Stimulated activated CD8-positive, alpha-beta memory T cell treated with anti-CD3 and anti-CD28 coated beads, Interleukin-12 subunit alpha, Interleukin-12 subunit beta, amount 100 ng/mL, for 24 hours (primary cell): ENCODE measurements at regions not wholly inside any gene's neighbourhood (a gene's known extent, or its start where the extent isn't known, plus 50 kb on each side); places are given as distances from the start of the nearest gene placed in this dataset.
"Not testable (repeated sequence)": the region's sequence is repeated elsewhere in the genome, so short reads cannot be mapped to it uniquely, and the experiment has no call there.

Source experiments
- DNase-seq: peaks from one replicate; pipeline ENCODE4 v3.0.0-alpha.2; 2020; ENCODE audit errors: extremely low read depth

- DNase-seq, result no peak
Measured at GRCh38 chr12:124476011-124476400, 91.4 kb downstream of the NCOR2 start.

- DNase-seq, result no peak
Measured at GRCh38 chr12:124475295-124476010, 92.0 kb downstream of the NCOR2 start.

- no peak for DNase-seq
Measured at GRCh38 chr12:124474709-124475108, 92.7 kb downstream of the NCOR2 start.

GRCh38 chr12:124472690-124473279 is 94.6 kb downstream of the NCOR2 start:
- no peak for DNase-seq

- DNase-seq, result no peak
Measured at GRCh38 chr12:124471828-124472227, 95.6 kb downstream of the NCOR2 start.

- DNase-seq, result no peak
Measured at GRCh38 chr12:124470806-124471205, 96.6 kb downstream of the NCOR2 start.

GRCh38 chr12:124470139-124470538 is 97.3 kb downstream of the NCOR2 start:
- no peak for DNase-seq

- no peak for DNase-seq
Measured at GRCh38 chr12:124469193-124469888, 98.1 kb downstream of the NCOR2 start.

- DNase-seq, result not testable (repeated sequence)
Measured at GRCh38 chr12:124467549-124467948, 99.9 kb downstream of the NCOR2 start.

- DNase-seq, result peak; percentile 58
Measured at GRCh38 chr12:124466216-124467128, 100.9 kb downstream of the NCOR2 start.

GRCh38 chr12:124465473-124465872 is 101.9 kb downstream of the NCOR2 start:
- DNase-seq, result no peak

- DNase-seq, result no peak
Measured at GRCh38 chr12:124464830-124465229, 102.6 kb downstream of the NCOR2 start.

- DNase-seq, result no peak
Measured at GRCh38 chr12:124464062-124464461, 103.3 kb downstream of the NCOR2 start.

GRCh38 chr12:124463341-124463921 is 104.0 kb downstream of the NCOR2 start:
- no peak for DNase-seq

GRCh38 chr12:124462750-124463149 is 104.7 kb downstream of the NCOR2 start:
- DNase-seq, result no peak

GRCh38 chr12:124461851-124462623 is 105.4 kb downstream of the NCOR2 start:
- DNase-seq, result no peak

GRCh38 chr12:124461241-124461673 is 106.2 kb downstream of the NCOR2 start:
- DNase-seq, result no peak

- DNase-seq, result no peak
Measured at GRCh38 chr12:124460771-124461170, 106.6 kb downstream of the NCOR2 start.

- DNase-seq, result no peak
Measured at GRCh38 chr12:124459852-124460645, 107.4 kb downstream of the NCOR2 start.
